Erythroblast (primary cell): ENCODE measurements at regions not wholly inside any gene's neighbourhood (a gene's known extent, or its start where the extent isn't known, plus 50 kb on each side); places are given as distances from the start of the nearest gene placed in this dataset.

Experiments used
- GATA1 ChIP-seq: IDR thresholded peaks from 2 replicates; pipeline ENCODE4 v1.6.1; 2011; ENCODE audit warnings: low read depth, mild to moderate bottlenecking, control low read depth, low read length, moderate library complexity
- POLR2A ChIP-seq: IDR thresholded peaks from 2 replicates; pipeline ENCODE4 v1.6.1; 2011; ENCODE audit warnings: mild to moderate bottlenecking, low read length

DNA sequence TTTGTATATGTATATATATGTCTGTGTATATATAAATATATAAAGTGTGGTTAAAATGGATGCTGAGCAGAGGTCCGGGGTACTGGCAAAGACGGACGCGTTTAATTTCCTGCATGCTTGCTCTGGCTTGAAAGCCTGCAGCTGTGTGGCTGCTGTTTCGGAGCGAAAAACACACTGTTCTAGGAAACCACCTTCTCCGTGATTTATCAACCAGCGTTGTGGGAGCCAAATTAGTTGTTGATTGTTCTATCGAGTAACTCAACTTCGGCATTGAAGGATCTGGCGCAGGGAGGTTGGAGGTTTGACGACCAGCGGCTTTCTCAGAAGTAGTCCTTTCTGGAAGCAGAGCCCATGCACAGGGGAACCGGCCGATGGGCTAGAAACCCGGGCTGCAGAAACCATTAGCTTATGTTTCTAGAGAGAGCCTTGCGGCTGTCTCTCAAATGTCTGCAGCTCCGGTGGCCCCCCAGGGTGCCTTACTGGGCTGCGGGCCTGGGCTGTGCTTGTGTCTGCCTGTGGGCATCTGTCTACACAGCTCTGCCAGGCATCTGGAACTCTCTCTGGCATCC lies 81.8 kb downstream of the EDN3 start:
- TF ChIP-seq POLR2A (no peak), GATA1 (no peak)
